ENCODE measurements at regions not wholly inside any gene's neighbourhood (a gene's known extent, or its start where the extent isn't known, plus 50 kb on each side); places are given as distances from the start of the nearest gene placed in this dataset.

DNA sequence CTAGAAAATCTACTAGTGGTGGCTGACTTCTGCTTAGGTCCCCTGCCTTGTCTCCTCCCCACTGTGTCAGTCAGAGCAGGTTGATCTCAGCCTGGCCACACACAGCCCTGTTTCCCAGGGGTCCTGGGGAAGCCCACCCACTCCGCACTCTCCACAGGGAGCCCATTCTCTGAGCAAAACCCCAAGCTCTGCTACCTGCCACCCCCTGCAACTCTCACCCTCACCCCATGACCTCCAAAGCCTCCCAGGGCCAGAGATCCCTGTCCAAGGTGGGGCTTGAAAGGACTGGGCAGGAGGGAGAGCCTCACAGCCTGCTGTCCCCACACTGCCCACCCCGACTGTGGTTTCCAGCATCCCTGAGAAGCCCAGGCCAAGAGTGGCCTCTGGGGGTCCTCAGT lies 58.8 kb upstream of the ZNF536 start:
- no peak for DNase-seq

GRCh38 chr19:30314056-30314804 lies 58.0 kb upstream of the ZNF536 start:
- DNase-seq: no peak

GRCh38 chr19:30314805-30315155 lies 57.4 kb upstream of the ZNF536 start:
- DNase-seq: no peak

- DNase-seq: no peak
Measured at GRCh38 chr19:30315159-30315558, 57.0 kb upstream of the ZNF536 start.

GRCh38 chr19:30316000-30316491 lies 56.1 kb upstream of the ZNF536 start:
- DNase-seq: no peak

DNA sequence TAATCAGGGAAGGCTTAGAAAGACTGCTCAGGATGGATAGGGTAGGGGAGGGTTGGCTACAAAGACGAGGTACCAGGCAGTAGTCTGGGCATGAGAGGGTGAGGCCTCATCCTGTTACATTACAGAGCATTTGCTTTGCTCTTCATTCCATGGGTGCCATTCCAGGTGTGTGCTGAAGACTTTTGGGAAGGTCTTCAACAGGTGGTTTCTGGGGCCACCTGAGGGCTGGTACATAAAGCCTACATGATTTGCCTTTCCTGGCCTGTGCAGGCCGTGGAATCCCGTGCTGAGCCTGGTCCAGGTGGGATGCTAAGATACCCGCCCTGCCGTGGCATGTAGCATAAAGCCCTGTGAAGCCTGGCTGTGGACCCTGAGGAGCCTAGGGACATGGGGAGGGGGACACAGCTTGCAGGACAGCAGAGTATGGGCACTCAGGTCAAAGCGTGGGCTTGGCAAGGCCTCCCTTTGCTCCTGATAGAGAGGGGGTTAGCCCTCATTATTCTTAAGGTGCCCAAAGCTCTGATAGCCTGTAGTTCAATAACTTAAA lies 55.6 kb upstream of the ZNF536 start:
- no peak for DNase-seq

DNA sequence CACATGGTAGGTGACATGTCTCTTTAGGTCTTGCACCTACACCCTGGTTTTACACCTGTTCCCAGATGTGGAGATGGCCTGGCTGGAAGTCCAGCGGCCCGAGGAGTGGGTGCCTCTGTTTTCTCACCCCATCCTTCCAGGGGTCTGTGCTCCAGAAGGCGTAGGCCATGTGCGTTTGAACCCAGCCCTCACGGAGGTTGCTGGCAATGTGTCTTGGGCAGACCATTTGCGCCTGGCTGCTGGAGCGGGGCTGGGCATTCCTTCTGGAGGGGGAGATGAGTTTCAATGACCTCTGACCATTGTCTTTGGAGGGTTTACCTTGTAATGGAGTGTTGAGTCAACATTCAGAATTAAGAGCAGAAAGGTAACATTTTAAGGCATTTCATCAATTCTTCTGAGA lies 54.8 kb upstream of the ZNF536 start:
- DNase-seq: no peak

DNA sequence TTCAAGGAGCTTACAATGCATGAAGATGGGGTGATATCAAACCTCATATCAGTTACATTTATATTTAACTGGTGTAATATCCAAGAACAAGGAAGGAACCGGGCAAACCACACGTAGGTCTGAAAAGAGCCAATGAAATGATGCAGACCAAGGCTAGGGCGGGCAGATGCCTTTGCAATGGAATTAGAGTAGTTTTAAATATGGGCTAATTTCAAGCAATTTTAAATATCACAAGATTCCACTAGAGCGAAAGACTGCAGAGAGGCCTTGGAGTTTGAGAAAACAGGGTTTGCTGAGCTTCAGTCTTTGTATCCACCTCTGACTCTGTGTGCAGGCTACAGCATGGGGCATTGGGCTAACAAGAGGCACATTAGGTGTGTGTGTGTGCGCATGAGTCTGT lies 53.9 kb upstream of the ZNF536 start:
- no peak for DNase-seq

DNA sequence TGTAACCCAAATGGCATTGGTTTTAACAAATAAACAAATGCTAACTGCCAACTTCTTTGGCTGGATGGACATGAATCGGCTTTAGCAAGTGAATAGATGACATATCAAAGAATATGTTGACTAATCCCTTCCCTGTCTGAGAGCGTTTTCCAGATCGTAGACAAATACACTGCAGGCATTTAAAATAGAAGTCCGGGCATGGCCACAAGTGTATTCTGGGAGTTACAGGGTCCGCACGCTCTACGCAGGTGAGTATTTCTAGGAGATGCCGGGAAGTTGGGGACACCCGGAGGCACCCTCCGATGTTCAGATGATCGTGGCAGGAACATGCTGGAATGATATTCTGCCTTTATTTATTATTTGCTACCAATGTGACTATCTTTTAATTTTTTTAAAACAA lies 53.2 kb upstream of the ZNF536 start:
- DNase-seq: no peak

- no peak for DNase-seq
Measured at GRCh38 chr19:30319411-30319810, 52.8 kb upstream of the ZNF536 start.

- DNase-seq: no peak
Measured at GRCh38 chr19:30319876-30320275, 52.3 kb upstream of the ZNF536 start.

- no peak for DNase-seq
Measured at GRCh38 chr19:30320466-30320865, 51.7 kb upstream of the ZNF536 start.

DNA sequence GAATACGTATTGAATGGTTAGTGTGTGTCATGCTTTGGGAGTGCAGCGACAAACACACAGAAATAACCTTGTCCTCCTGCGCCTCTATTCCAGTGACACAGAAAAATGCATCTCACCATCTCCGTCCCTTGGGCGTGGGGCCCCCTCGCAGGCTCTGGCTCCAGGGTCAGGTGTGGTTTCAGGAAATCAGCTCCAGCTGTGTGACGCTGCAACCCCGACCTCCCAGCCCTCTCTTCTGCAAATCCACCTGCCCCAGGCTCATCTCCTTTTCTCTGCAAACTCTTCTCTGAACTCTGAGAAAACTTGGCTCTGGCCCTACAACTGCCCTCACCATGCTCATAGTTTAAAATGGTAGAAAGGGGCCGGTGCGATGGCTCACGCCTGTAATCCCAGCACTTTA lies 51.3 kb upstream of the ZNF536 start:
- no peak for DNase-seq
